HCT116 (cell line): ENCODE measurements at regions not wholly inside any gene's neighbourhood (a gene's known extent, or its start where the extent isn't known, plus 50 kb on each side); places are given as distances from the start of the nearest gene placed in this dataset.

Source experiments
- ATAC-seq: fragments of 200-7000 bp; cut with Tn5 transposase; 2 replicates; pipeline ENCODE4 v1.9.1; 2020; ENCODE audit warnings: mild to moderate bottlenecking, moderate library complexity
- BruUV-seq: library from RNA; stranded (reverse); fragments of 400-500 nt; replicated peaks from 2 replicates; lab custom pipeline; 2021; lab: Mats Ljungman, UMichigan
- CTCF ChIA-PET: fragments of 300-600 bp; sonication (Branson Sonifier 250); formaldehyde crosslinking; loops from one replicate; lab custom pipeline; 2021; ENCODE audit warnings: antibody characterized with exemption; lab: Charles Lee
- POLR2A ChIA-PET: fragments of 300-600, 350-600 bp; sonication (Branson Sonifier 250); formaldehyde crosslinking; loops from one replicate; lab custom pipeline; 2021; ENCODE audit warnings: antibody characterized with exemption; lab: Charles Lee
- RAD21 ChIA-PET, 2 experiments: fragments of 300-600 bp; sonication (Branson Sonifier 250); formaldehyde crosslinking; loops; one replicate each; lab custom pipeline; 2023; ENCODE audit warnings: low total read pairs in 2 of 2; ENCODE audit not compliant: uncharacterized antibody in 2 of 2, unreplicated experiment in 2 of 2, low non-redundant PET in 1 of 2; lab: Charles Lee
- DNase-seq: peaks from one replicate; pipeline ENCODE4 v3.0.0-alpha.2; 2010; ENCODE audit warnings: low read depth, low spot score
- H2AFZ ChIP-seq: fragments of 200-600 bp; shearing (Covaris generic), sonication (generic); 2 replicates; pipeline ENCODE4 v1.6.1; 2017; ENCODE audit warnings: low read depth, mixed run types, mixed read lengths, antibody characterized with exemption, low read length; ENCODE audit not compliant: poor library complexity, severe bottlenecking
- H3K27ac ChIP-seq: 2 replicates; pipeline ENCODE4 v1.5.1; 2012; ENCODE audit warnings: low read depth, low read length
- H3K27me3 ChIP-seq: fragments of 200-600 bp; sonication (generic); 2 replicates; pipeline ENCODE4 v1.6.1; 2016; ENCODE audit warnings: mixed run types, low read length, mixed read lengths; ENCODE audit not compliant: insufficient read depth
- H3K36me3 ChIP-seq, 2 experiments: fragments of 200-500 bp in 1 of 2; fragments of 200-600 bp in 1 of 2; sonication (Bioruptor generic) in 1 of 2; sonication (generic) in 1 of 2; 2 replicates each; pipeline versions ENCODE4 v1.5.1 to v1.6.1; 2014 to 2016; ENCODE audit warnings: low read length in 2 of 2, inconsistent platforms in 1 of 2, mixed read lengths in 1 of 2, mixed run types in 1 of 2; ENCODE audit not compliant: insufficient read depth in 2 of 2, control insufficient read depth in 1 of 2
- H3K4me1 ChIP-seq, 2 experiments: fragments of 200-600 bp in 1 of 2; sonication (generic) in 1 of 2; 2 replicates each; pipeline versions ENCODE4 v1.5.1 to v1.6.1; 2012 to 2017; ENCODE audit warnings: low read length in 2 of 2, inconsistent platforms in 1 of 2, mild to moderate bottlenecking in 1 of 2, mixed read lengths in 1 of 2, mixed run types in 1 of 2, moderate library complexity in 1 of 2; ENCODE audit not compliant: insufficient read depth in 2 of 2, control insufficient read depth in 1 of 2
- H3K4me2 ChIP-seq: fragments of 200-600 bp; sonication (generic); 2 replicates; pipeline ENCODE4 v1.6.1; 2017; ENCODE audit warnings: mixed run types, low read length, mixed read lengths
- H3K4me3 ChIP-seq, 2 experiments: fragments of 200-600 bp in 1 of 2; sonication (generic) in 1 of 2; replicated peaks in 1 of 2; 2 replicates each; pipeline ENCODE4 v1.5.1; 2011 to 2016; ENCODE audit warnings: low read length in 2 of 2, control low read depth in 1 of 2, low read depth in 1 of 2, mild to moderate bottlenecking in 1 of 2, mixed read lengths in 1 of 2, mixed run types in 1 of 2
- H3K79me2 ChIP-seq: fragments of 200-600 bp; sonication (generic); 2 replicates; pipeline ENCODE4 v1.6.1; 2017; ENCODE audit warnings: mild to moderate bottlenecking, mixed run types, low read length, moderate library complexity, mixed read lengths; ENCODE audit not compliant: insufficient read depth
- H3K9ac ChIP-seq: fragments of 200-600 bp; sonication (generic); 2 replicates; pipeline ENCODE4 v1.6.1; 2016; ENCODE audit warnings: low read length, mixed read lengths
- H3K9me2 ChIP-seq: fragments of 200-600 bp; sonication (generic), shearing (Covaris generic); 2 replicates; pipeline ENCODE4 v1.6.1; 2017; ENCODE audit warnings: mixed run types, mild to moderate bottlenecking, moderate library complexity; ENCODE audit not compliant: insufficient read depth
- H3K9me3 ChIP-seq, 2 experiments: fragments of 200-500 bp in 1 of 2; fragments of 200-600 bp in 1 of 2; sonication (Bioruptor generic) in 1 of 2; sonication (generic) in 1 of 2; 2 replicates each; pipeline ENCODE4 v1.6.1; 2014 to 2017; ENCODE audit warnings: low read length in 2 of 2, mixed read lengths in 2 of 2, inconsistent platforms in 1 of 2, low read depth in 1 of 2, mild to moderate bottlenecking in 1 of 2, mixed run types in 1 of 2, moderate library complexity in 1 of 2; ENCODE audit not compliant: control insufficient read depth in 1 of 2, insufficient read depth in 1 of 2
- H4K20me1 ChIP-seq: fragments of 200-600 bp; sonication (generic), shearing (Covaris generic); 2 replicates; pipeline ENCODE4 v1.6.1; 2017; ENCODE audit warnings: mixed run types, mild to moderate bottlenecking, moderate library complexity; ENCODE audit not compliant: insufficient read depth
- CBX3 ChIP-seq: IDR thresholded peaks from 2 replicates; pipeline ENCODE4 v1.6.1; 2012; ENCODE audit warnings: low read depth
- CEBPB ChIP-seq: IDR thresholded peaks from 2 replicates; pipeline ENCODE4 v1.6.1; 2012; ENCODE audit warnings: low read depth
- EGR1 ChIP-seq: IDR thresholded peaks from 2 replicates; pipeline ENCODE4 v1.6.1; 2012; ENCODE audit warnings: low read depth
- ELF1 ChIP-seq: IDR thresholded peaks from 2 replicates; pipeline ENCODE4 v1.6.1; 2012; ENCODE audit warnings: low read depth, borderline replicate concordance
- EZH2 ChIP-seq: fragments of 200-600 bp; sonication (generic); IDR thresholded peaks from 2 replicates; pipeline ENCODE4 v1.6.1; 2017; ENCODE audit warnings: antibody characterized with exemption, mixed run types
- EZH2phosphoT487 ChIP-seq: fragments of 200-600 bp; IDR thresholded peaks from 2 replicates; pipeline ENCODE4 v1.6.1; 2018; ENCODE audit warnings: antibody characterized with exemption, borderline replicate concordance
- FOSL1 ChIP-seq: IDR thresholded peaks from 2 replicates; pipeline ENCODE4 v1.6.1; 2012; ENCODE audit warnings: low read depth
- JUND ChIP-seq: IDR thresholded peaks from 2 replicates; pipeline ENCODE4 v1.6.1; 2012
- POLR2A ChIP-seq: IDR thresholded peaks from 2 replicates; pipeline ENCODE4 v1.7.0; 2011; ENCODE audit warnings: borderline replicate concordance; ENCODE audit not compliant: insufficient read depth, insufficient read length; ENCODE audit errors: extremely low read depth
- RAD21 ChIP-seq: IDR thresholded peaks from 2 replicates; pipeline ENCODE4 v1.6.1; 2012; ENCODE audit warnings: low read depth, mild to moderate bottlenecking
- SIN3A ChIP-seq: IDR thresholded peaks from 2 replicates; pipeline ENCODE4 v1.6.1; 2012; ENCODE audit warnings: low read depth
- TCF7L2 ChIP-seq: IDR thresholded peaks from 2 replicates; pipeline ENCODE4 v1.7.0; 2011; ENCODE audit warnings: borderline replicate concordance, inconsistent platforms; ENCODE audit not compliant: insufficient read depth, insufficient read length; ENCODE audit errors: extremely low read depth
- YY1 ChIP-seq: IDR thresholded peaks from 2 replicates; pipeline ENCODE4 v1.6.1; 2011; ENCODE audit warnings: low read length, low read depth, moderate library complexity, mild to moderate bottlenecking; ENCODE audit not compliant: insufficient replicate concordance; ENCODE audit errors: extremely low read depth
- ZFX ChIP-seq: fragments of 450-650 bp; IDR thresholded peaks from 2 replicates; pipeline ENCODE4 v1.6.1; 2017
- ZNF274 ChIP-seq: fragments of 200-500 bp; sonication (Bioruptor generic); IDR thresholded peaks from 2 replicates; pipeline ENCODE4 v1.6.1; 2014; ENCODE audit warnings: mild to moderate bottlenecking, low read depth, low read length, inconsistent platforms
- intact Hi-C: fragments of 100-400 bp; cut with micrococcal nuclease; formaldehyde crosslinking; loops from 2 replicates; pipeline ENCODE4 v1.10.0; 2022
- TF ChIP-seq, protein P1 (sequence below): IDR thresholded peaks from 2 replicates; pipeline ENCODE4 v1.6.1; 2012
- TF ChIP-seq, protein P2 (sequence below): IDR thresholded peaks from 2 replicates; pipeline ENCODE4 v1.6.1; 2012
- TF ChIP-seq, protein P3 (sequence below), 3 experiments: fragments of 200-600 bp in 1 of 3; sonication (generic) in 1 of 3; IDR thresholded peaks in 2 of 3; conservative IDR thresholded peaks in 1 of 3; 2 replicates each; pipeline ENCODE4 v1.5.1; 2012 to 2017; ENCODE audit warnings: low read depth in 2 of 3, low read length in 2 of 3, antibody characterized with exemption in 1 of 3, borderline replicate concordance in 1 of 3, control low read depth in 1 of 3, mild to moderate bottlenecking in 1 of 3, mixed read lengths in 1 of 3, mixed run types in 1 of 3, moderate library complexity in 1 of 3; ENCODE audit not compliant: insufficient read depth in 1 of 3

DNA sequence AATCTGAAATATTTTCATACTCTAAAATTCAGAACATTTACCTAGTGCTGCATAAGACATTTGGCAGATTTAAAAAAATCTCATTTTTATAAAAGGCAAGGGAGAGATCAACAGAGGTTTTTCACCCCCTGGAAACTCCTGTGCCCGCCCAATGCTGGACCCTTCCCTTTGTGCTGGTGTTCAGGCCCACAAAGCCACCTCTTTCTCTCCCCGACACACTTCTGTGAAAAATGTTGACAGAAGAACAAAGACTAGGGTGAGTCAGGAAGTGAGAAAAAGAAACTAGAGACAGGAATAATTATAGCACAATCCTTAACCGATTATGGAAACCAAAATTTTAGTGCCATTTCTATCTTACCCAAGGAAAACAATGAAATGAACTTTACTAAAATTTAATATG lies 197.7 kb upstream of the STXBP6 start:
- H2AFZ ChIP-seq, result no peak overlapping the region
- ChIA-PET RAD21 (no interaction called here), POLR2A (no interaction called here), CTCF (no interaction called here)
- H3K9ac ChIP-seq, result no peak overlapping the region
- intact Hi-C loops, result no loop called here
- no peaks in the 10 kb centered on the region for H3K36me3 ChIP-seq
- no peak overlapping the region for H3K27ac ChIP-seq
- no peaks in the 10 kb centered on the region for H3K79me2 ChIP-seq
- TF ChIP-seq FOSL1 (no peak), SIN3A (no peak), RAD21 (no peak), EZH2phosphoT487 (no peak), POLR2A (no peak), JUND (no peak), EZH2 (no peak), CBX3 (no peak), EGR1 (no peak), ZFX (no peak), TCF7L2 (no peak), ZNF274 (no peak)
- TF ChIP-seq, protein P1, sequence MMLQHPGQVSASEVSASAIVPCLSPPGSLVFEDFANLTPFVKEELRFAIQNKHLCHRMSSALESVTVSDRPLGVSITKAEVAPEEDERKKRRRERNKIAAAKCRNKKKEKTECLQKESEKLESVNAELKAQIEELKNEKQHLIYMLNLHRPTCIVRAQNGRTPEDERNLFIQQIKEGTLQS, result no peak
- TF ChIP-seq, protein P2, sequence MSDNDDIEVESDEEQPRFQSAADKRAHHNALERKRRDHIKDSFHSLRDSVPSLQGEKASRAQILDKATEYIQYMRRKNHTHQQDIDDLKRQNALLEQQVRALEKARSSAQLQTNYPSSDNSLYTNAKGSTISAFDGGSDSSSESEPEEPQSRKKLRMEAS, result no peak
- no peaks in the 10 kb centered on the region for H4K20me1 ChIP-seq
- H3K4me1 ChIP-seq, result no peaks in the 10 kb centered on the region
- DNase-seq, result no peak
- ATAC-seq, result no peak
- H3K9me3 ChIP-seq, result peaks cover 21 to 32% of the 10 kb centered on the region in 2 experiments; a peak in 2 of 4 replicates
- no peak overlapping the region for H3K4me3 ChIP-seq
- H3K9me2 ChIP-seq, result no peaks in the 10 kb centered on the region
- BruUV-seq, result no TSS peak
- H3K4me2 ChIP-seq, result no peak overlapping the region
- H3K27me3 ChIP-seq, result no peaks in the 10 kb centered on the region

DNA sequence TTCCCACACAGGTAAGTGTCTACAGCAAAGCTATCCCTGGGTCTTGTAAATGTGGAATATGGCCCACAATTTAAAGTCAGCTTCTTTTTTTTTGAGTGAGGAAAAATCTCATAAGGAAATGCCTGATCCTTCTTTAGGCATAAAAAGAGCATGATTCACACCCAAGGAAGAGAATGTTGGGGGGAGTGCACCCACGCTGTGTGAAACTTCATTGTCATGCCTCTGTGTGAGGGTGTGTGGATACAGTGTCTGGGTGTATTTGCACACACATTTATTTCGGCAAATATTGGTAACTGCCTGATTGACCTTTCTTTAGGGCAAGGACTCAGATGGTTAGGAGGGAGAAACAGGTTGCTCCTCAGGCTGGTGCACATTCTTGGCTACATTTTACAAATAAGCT lies 196.8 kb upstream of the STXBP6 start:
- intact Hi-C loops, result no loop called here
- Histone ChIP-seq H3K9ac (no peak overlapping the region), H3K9me3 (peaks cover 21 to 26% of the 10 kb centered on the region in 2 experiments; a peak in 2 of 4 replicates), H3K4me2 (no peak overlapping the region), H3K4me3 (no peak overlapping the region), H3K27me3 (no peaks in the 10 kb centered on the region), H3K79me2 (no peaks in the 10 kb centered on the region), H4K20me1 (no peaks in the 10 kb centered on the region), H3K36me3 (no peaks in the 10 kb centered on the region), H3K27ac (no peak overlapping the region), H3K4me1 (no peaks in the 10 kb centered on the region), H2AFZ (no peak overlapping the region), H3K9me2 (no peaks in the 10 kb centered on the region)
- ChIA-PET POLR2A (no interaction called here), RAD21 (no interaction called here), CTCF (no interaction called here)
- BruUV-seq, result no TSS peak
- DNase-seq (no peak), ATAC-seq (no peak)
- TF ChIP-seq ELF1, result no peak
- TF ChIP-seq TCF7L2, result no peak
- TF ChIP-seq CEBPB, result no peak
- TF ChIP-seq CBX3, result no peak
- TF ChIP-seq, protein P3, sequence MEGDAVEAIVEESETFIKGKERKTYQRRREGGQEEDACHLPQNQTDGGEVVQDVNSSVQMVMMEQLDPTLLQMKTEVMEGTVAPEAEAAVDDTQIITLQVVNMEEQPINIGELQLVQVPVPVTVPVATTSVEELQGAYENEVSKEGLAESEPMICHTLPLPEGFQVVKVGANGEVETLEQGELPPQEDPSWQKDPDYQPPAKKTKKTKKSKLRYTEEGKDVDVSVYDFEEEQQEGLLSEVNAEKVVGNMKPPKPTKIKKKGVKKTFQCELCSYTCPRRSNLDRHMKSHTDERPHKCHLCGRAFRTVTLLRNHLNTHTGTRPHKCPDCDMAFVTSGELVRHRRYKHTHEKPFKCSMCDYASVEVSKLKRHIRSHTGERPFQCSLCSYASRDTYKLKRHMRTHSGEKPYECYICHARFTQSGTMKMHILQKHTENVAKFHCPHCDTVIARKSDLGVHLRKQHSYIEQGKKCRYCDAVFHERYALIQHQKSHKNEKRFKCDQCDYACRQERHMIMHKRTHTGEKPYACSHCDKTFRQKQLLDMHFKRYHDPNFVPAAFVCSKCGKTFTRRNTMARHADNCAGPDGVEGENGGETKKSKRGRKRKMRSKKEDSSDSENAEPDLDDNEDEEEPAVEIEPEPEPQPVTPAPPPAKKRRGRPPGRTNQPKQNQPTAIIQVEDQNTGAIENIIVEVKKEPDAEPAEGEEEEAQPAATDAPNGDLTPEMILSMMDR (IDR thresholded peaks at IDR 0.05 in 2 of 3, conservative IDR thresholded peaks at IDR 0.05 in 1 of 3; ENCODE audit: borderline replicate concordance in 1 of 3, insufficient read depth in 1 of 3, low read depth in 2 of 3, low read length in 2 of 3), result no peak
- no peak for TF ChIP-seq YY1
- TF ChIP-seq EGR1, result no peak
- TF ChIP-seq FOSL1, result no peak
- TF ChIP-seq, protein P2, result no peak
- no peak for TF ChIP-seq JUND
- TF ChIP-seq RAD21, result no peak
- TF ChIP-seq SIN3A, result no peak
- no peak for TF ChIP-seq POLR2A
